Pancreas (tissue), 10 donors: ENCODE measurements at regions not wholly inside any gene's neighbourhood (a gene's known extent, or its start where the extent isn't known, plus 50 kb on each side); places are given as distances from the start of the nearest gene placed in this dataset.

Experiments used
- ATAC-seq, 4 donors: fragments of 200-7000 bp; cut with Tn5 transposase; one replicate each; pipeline versions ENCODE4 v1.8.0 to v1.9.1; 2020; ENCODE audit warnings: mild to moderate bottlenecking in 4 of 4, moderate library complexity in 4 of 4
- DNase-seq, 6 donors: peaks; one replicate each; pipeline ENCODE4 v3.0.0-alpha.2; 2020
- FAIRE-seq: peaks from 2 replicates; lab custom pipeline; 2012; peaks lifted over from hg19 to GRCh38; lab: Jason Lieb, UNC
- H3K27ac ChIP-seq, 4 donors: fragments of 200-600 bp; sonication (generic); 1 replicate in 3 of 4; 2 replicates in 1 of 4; pipeline versions ENCODE4 v1.5.0 to v1.8.0; 2020
- H3K27me3 ChIP-seq, 4 donors: fragments of 200-600 bp; one replicate each; pipeline ENCODE4 v1.8.0; 2021
- H3K36me3 ChIP-seq, 3 donors: fragments of 200-600 bp; sonication (generic) in 1 of 3; one replicate each; pipeline versions ENCODE4 v1.5.0 to v1.8.0; 2020 to 2021
- H3K4me1 ChIP-seq, 3 donors: fragments of 200-600 bp; one replicate each; pipeline ENCODE4 v1.8.0; 2021
- H3K4me3 ChIP-seq, 4 donors: fragments of 200-600 bp; sonication (generic) in 2 of 4; one replicate each; pipeline versions ENCODE4 v1.5.0 to v1.8.0; 2020 to 2021
- H3K9me3 ChIP-seq, 4 donors: fragments of 200-600 bp; one replicate each; pipeline ENCODE4 v1.8.0; 2021
- CTCF ChIP-seq, 4 donors: fragments of 200-600 bp; sonication (generic) in 3 of 4; IDR thresholded peaks; one replicate each; pipeline versions ENCODE4 v1.5.0 to v1.8.0; 2021; ENCODE audit warnings: antibody characterized with exemption in 4 of 4
- WGBS, 2 donors: extraction: QIAGEN DNeasy Blood & Tissue Kit; methylation state at CpG; one replicate each; pipeline ENCODE4 v1.1.7; 2013; 5-methylcytosine and 5-hydroxymethylcytosine counted together
- intact Hi-C, 3 donors: fragments of 100-400 bp; cut with DNase I; formaldehyde crosslinking; loops; one replicate each; pipeline versions ENCODE4 v1.11.1 to v1.14.2; 2022
- donor health status: healthy with polysubstance abuse.
- donor health status: DM: no; HTN: no; CAD: no; lungs with moderate emphysema.
- donor health status: DM: no; HTN: no; CAD: no.
- donor health status: control.
- donor health status: control.
- donor health status: Bipolar disorder and iron deficiency.
- donor health status: DM: yes; HTN: yes; CAD: no.
- donor health status: DM: no; HTN: no; CAD: no.
- donor health status: DM: no; HTN: no; CAD: no.
- donor health status: DM: yes; HTN: yes; CAD: no.

- H3K36me3 ChIP-seq: no peaks in the 10 kb centered on the region
- no peaks in the 10 kb centered on the region for H3K4me1 ChIP-seq
- TF ChIP-seq CTCF (IDR thresholded peaks at IDR 0.05): no peak
- no peaks in the 10 kb centered on the region for H3K9me3 ChIP-seq
- H3K4me3 ChIP-seq: no peak overlapping the region
- intact Hi-C loops: no loop called here
- no peak for FAIRE-seq
- ATAC-seq: no peak
- WGBS, 2 donors: 36 to 52% methylated on average over 3 of the region's 3 CpGs
- H3K27ac ChIP-seq: no peak overlapping the region
- no peaks in the 10 kb centered on the region for H3K27me3 ChIP-seq
- DNase-seq: no peak
These were observed 282.0 kb downstream of the MAP2K4 start for GRCh38 chr17:12302711-12303110.

GRCh38 chr17:12310811-12311210 is 290.1 kb downstream of the MAP2K4 start:
- H3K36me3 ChIP-seq: no peaks in the 10 kb centered on the region
- intact Hi-C loops: no loop called here
- ATAC-seq (no peak), DNase-seq (no peak), FAIRE-seq (no peak)
- no peaks in the 10 kb centered on the region for H3K27me3 ChIP-seq
- no peaks in the 10 kb centered on the region for H3K9me3 ChIP-seq
- H3K4me3 ChIP-seq: no peak overlapping the region
- no peak for TF ChIP-seq CTCF (IDR thresholded peaks at IDR 0.05)
- no peak overlapping the region for H3K27ac ChIP-seq
- H3K4me1 ChIP-seq: no peaks in the 10 kb centered on the region
- WGBS, 2 donors: 33 to 61% methylated on average over 1 of the region's 1 CpG

GRCh38 chr17:12312692-12313091 is 292.0 kb downstream of the MAP2K4 start:
- DNase-seq: no peak
- no peak for FAIRE-seq
- Histone ChIP-seq H3K27me3 (no peaks in the 10 kb centered on the region), H3K4me1 (no peaks in the 10 kb centered on the region), H3K9me3 (no peaks in the 10 kb centered on the region), H3K36me3 (no peaks in the 10 kb centered on the region), H3K27ac (no peak overlapping the region), H3K4me3 (no peak overlapping the region)
- no peak for ATAC-seq
- TF ChIP-seq CTCF (IDR thresholded peaks at IDR 0.05): no peak
- intact Hi-C loops: no loop called here

- no peak overlapping the region for H3K27ac ChIP-seq
- WGBS, 2 donors: 61 to 74% methylated on average over 1 of the region's 1 CpG
- intact Hi-C loops: no loop called here
- H3K4me1 ChIP-seq: no peaks in the 10 kb centered on the region
- no peak overlapping the region for H3K4me3 ChIP-seq
- H3K27me3 ChIP-seq: no peaks in the 10 kb centered on the region
- ATAC-seq (no peak), DNase-seq (no peak), FAIRE-seq (no peak)
- no peak for TF ChIP-seq CTCF (IDR thresholded peaks at IDR 0.05)
- no peaks in the 10 kb centered on the region for H3K36me3 ChIP-seq
- no peaks in the 10 kb centered on the region for H3K9me3 ChIP-seq
These were observed 293.1 kb downstream of the MAP2K4 start for GRCh38 chr17:12313786-12314185.

GRCh38 chr17:12316021-12316420 is 295.3 kb downstream of the MAP2K4 start:
- ATAC-seq: no peak
- no peak for TF ChIP-seq CTCF (IDR thresholded peaks at IDR 0.05)

More at GRCh38 chr17:12316021-12316420, 295.3 kb downstream of the MAP2K4 start:
- intact Hi-C loops: no loop called here
- no peak for DNase-seq
- no peak for FAIRE-seq
- 47 to 80% methylated on average over 1 of the region's 1 CpG for WGBS, 2 donors
- H3K4me3 ChIP-seq: no peak overlapping the region
- H3K27me3 ChIP-seq: no peaks in the 10 kb centered on the region
- no peaks in the 10 kb centered on the region for H3K9me3 ChIP-seq
- no peaks in the 10 kb centered on the region for H3K36me3 ChIP-seq
- no peak overlapping the region for H3K27ac ChIP-seq
- no peaks in the 10 kb centered on the region for H3K4me1 ChIP-seq
